GM23338 (cell line): ENCODE measurements at regions not wholly inside any gene's neighbourhood (a gene's known extent, or its start where the extent isn't known, plus 50 kb on each side); places are given as distances from the start of the nearest gene placed in this dataset.

Experiments used
- ATAC-seq: fragments of 200-7000 bp; cut with Tn5 transposase; 3 replicates; pipeline ENCODE4 v1.9.1; 2020
- DNase-seq: peaks from one replicate; pipeline ENCODE4 v3.0.0-alpha.2; 2015; ENCODE audit warnings: low spot score
- H2AFZ ChIP-seq: fragments of 200-600 bp; sonication (generic); 2 replicates; pipeline ENCODE4 v1.8.0; 2016; ENCODE audit warnings: antibody characterized with exemption, mild to moderate bottlenecking, moderate library complexity
- H3F3A ChIP-seq: fragments of 200-600 bp; sonication (generic); replicated peaks from 2 replicates; pipeline ENCODE4 v1.8.0; 2017; ENCODE audit warnings: antibody characterized with exemption, mixed run types, low read depth
- H3K27ac ChIP-seq: fragments of 200-600 bp; sonication (generic); 2 replicates; pipeline ENCODE4 v1.6.1; 2016; ENCODE audit warnings: low read depth
- H3K27me3 ChIP-seq: fragments of 200-600 bp; sonication (generic); 2 replicates; pipeline ENCODE4 v1.8.0; 2016; ENCODE audit warnings: mild to moderate bottlenecking, mixed run types, moderate library complexity; ENCODE audit not compliant: insufficient read depth
- H3K36me3 ChIP-seq: fragments of 200-600 bp; sonication (generic); 2 replicates; pipeline ENCODE4 v1.8.0; 2016; ENCODE audit warnings: mild to moderate bottlenecking; ENCODE audit not compliant: insufficient read depth
- H3K4me1 ChIP-seq: fragments of 200-600 bp; sonication (generic); 2 replicates; pipeline ENCODE4 v1.8.0; 2016; ENCODE audit warnings: mild to moderate bottlenecking, moderate library complexity; ENCODE audit not compliant: insufficient read depth
- H3K4me2 ChIP-seq: fragments of 200-600 bp; sonication (generic); 2 replicates; pipeline ENCODE4 v1.7.1; 2017; ENCODE audit warnings: mixed run types
- H3K4me3 ChIP-seq: fragments of 200-600 bp; sonication (generic); 2 replicates; pipeline ENCODE4 v1.6.1; 2016; ENCODE audit warnings: mixed run types
- H3K79me2 ChIP-seq: fragments of 200-600 bp; sonication (generic); replicated peaks from 2 replicates; pipeline ENCODE4 v1.8.0; 2017; ENCODE audit warnings: mild to moderate bottlenecking; ENCODE audit not compliant: insufficient read depth
- H3K9me2 ChIP-seq: fragments of 200-600 bp; sonication (generic); 2 replicates; pipeline ENCODE4 v1.8.0; 2017; ENCODE audit not compliant: insufficient read depth
- H4K20me1 ChIP-seq: fragments of 200-600 bp; sonication (generic); replicated peaks from 2 replicates; pipeline ENCODE4 v1.8.0; 2017; ENCODE audit warnings: mild to moderate bottlenecking; ENCODE audit not compliant: insufficient read depth
- H3K27ac Mint-ChIP-seq: 2 replicates; pipeline ENCODE4 v1.8.0; 2020; ENCODE audit warnings: inconsistent platforms, mild to moderate bottlenecking, moderate library complexity, mixed read lengths
- H3K27me3 Mint-ChIP-seq: 3 replicates; pipeline ENCODE4 v1.8.0; 2022; ENCODE audit warnings: low read depth, mild to moderate bottlenecking, moderate library complexity, mixed read lengths, inconsistent platforms; ENCODE audit not compliant: insufficient read depth, poor library complexity
- H3K36me3 Mint-ChIP-seq: 3 replicates; pipeline ENCODE4 v1.8.0; 2021; ENCODE audit warnings: low read depth, mild to moderate bottlenecking, inconsistent platforms, moderate library complexity, mixed read lengths
- H3K4me1 Mint-ChIP-seq: 3 replicates; pipeline ENCODE4 v1.8.0; 2020; ENCODE audit warnings: mild to moderate bottlenecking, inconsistent platforms, mixed read lengths
- H3K4me3 Mint-ChIP-seq: 3 replicates; pipeline ENCODE4 v1.8.0; 2021; ENCODE audit warnings: moderate library complexity, mild to moderate bottlenecking, inconsistent platforms, mixed read lengths
- H3K9me3 Mint-ChIP-seq: 3 replicates; pipeline ENCODE4 v1.8.0; 2020; ENCODE audit warnings: moderate library complexity, mild to moderate bottlenecking, inconsistent platforms, mixed read lengths
- CREB1 ChIP-seq: fragments of 250-450 bp; sonication (Bioruptor Pico); IDR thresholded peaks from 2 replicates; pipeline ENCODE4 v1.5.0; 2020; ENCODE audit warnings: low read depth, mild to moderate bottlenecking, moderate library complexity
- EZH2 ChIP-seq: fragments of 200-600 bp; sonication (generic); IDR thresholded peaks from one replicate; pipeline ENCODE4 v1.8.0; 2017; ENCODE audit warnings: antibody characterized with exemption, mild to moderate bottlenecking, low read depth; ENCODE audit not compliant: unreplicated experiment
- EZH2phosphoT487 ChIP-seq: fragments of 200-600 bp; sonication (generic); IDR thresholded peaks from one replicate; pipeline ENCODE4 v1.8.1; 2018; ENCODE audit warnings: antibody characterized with exemption; ENCODE audit not compliant: unreplicated experiment
- JUNB ChIP-seq: IDR thresholded peaks from one replicate; pipeline ENCODE4 v1.6.1; 2016; ENCODE audit warnings: antibody characterized with exemption; ENCODE audit not compliant: unreplicated experiment
- NANOG ChIP-seq: IDR thresholded peaks from 2 replicates; pipeline ENCODE4 v1.6.1; 2016; ENCODE audit warnings: antibody characterized with exemption, borderline replicate concordance
- REST ChIP-seq: IDR thresholded peaks from one replicate; pipeline ENCODE4 v1.6.1; 2018; ENCODE audit warnings: antibody characterized with exemption; ENCODE audit not compliant: unreplicated experiment
- ZNF331 ChIP-seq: fragments of 250-450 bp; sonication (Bioruptor Pico); IDR thresholded peaks from 2 replicates; pipeline ENCODE4 v1.5.0; 2020; ENCODE audit warnings: low read depth, mild to moderate bottlenecking, moderate library complexity
- ZNF462 ChIP-seq: fragments of 250-450 bp; sonication (Bioruptor Pico); IDR thresholded peaks from 2 replicates; pipeline ENCODE4 v1.5.0; 2020; ENCODE audit warnings: mild to moderate bottlenecking, moderate library complexity
- TF ChIP-seq, protein P1 (sequence below): IDR thresholded peaks from 2 replicates; pipeline ENCODE4 v1.6.1; 2016; ENCODE audit warnings: antibody characterized with exemption

DNA sequence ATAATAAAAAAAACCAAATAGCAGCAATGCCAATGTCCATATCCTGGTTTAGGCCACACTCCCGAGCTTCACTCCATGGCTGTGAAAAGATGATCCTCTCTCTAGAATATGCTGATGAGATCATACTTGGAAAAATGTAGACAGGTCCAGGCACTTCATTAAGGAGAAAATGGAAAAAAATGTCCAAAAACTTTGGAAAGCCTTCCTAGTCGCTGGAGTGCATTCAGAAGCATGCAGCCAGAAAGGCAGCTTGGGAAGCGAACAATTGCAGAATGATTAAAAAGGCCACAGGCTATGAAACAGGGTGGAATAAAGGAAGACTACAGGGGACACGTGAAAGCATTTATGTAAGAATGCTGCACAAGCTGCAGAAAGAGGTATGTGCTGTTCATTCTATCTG lies 165.6 kb upstream of the HCCS start (continued):
- no peak for TF ChIP-seq ZNF462 (CRISPR knock-in tag)
- no peak for TF ChIP-seq EZH2
- no peak for TF ChIP-seq JUNB

DNA sequence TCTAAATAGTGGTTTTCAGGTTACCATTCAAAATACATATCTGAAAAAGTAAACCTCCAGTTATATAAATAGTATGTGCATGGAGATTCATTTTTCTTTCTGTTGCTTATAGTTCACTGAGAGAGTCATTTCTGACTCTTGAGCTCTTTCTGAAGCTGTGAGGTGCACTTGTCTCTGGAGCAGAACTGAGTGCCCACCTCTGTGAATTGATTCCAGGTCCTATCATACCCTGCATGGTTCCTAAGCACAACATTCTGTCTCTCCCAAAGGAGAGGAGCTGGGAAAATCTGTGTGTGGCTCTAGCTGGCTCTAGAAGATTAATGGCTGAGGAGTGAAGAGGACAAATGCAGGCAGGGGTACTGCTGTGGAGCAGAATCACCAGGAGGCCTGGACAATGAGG lies 161.6 kb upstream of the HCCS start:
- no peak for DNase-seq
- Histone ChIP-seq H3K27me3 (no peaks in the 10 kb centered on the region), H4K20me1 (no peaks in the 10 kb centered on the region), H3K4me2 (no peak overlapping the region), H3K27ac (no peak overlapping the region), H3K36me3 (no peaks in the 10 kb centered on the region), H2AFZ (no peak overlapping the region), H3K79me2 (no peaks in the 10 kb centered on the region), H3K4me3 (no peak overlapping the region), H3K4me1 (peaks cover 13% of the 10 kb centered on the region), H3K9me2 (no peaks in the 10 kb centered on the region), H3F3A (no peaks in the 10 kb centered on the region)
- Mint-ChIP-seq H3K9me3 (peaks cover 5% of the 10 kb centered on the region; the same call in 2 of the 3 replicates), H3K4me1 (peaks cover 29% of the 10 kb centered on the region), H3K27me3 (no peaks in the 10 kb centered on the region), H3K36me3 (no peaks in the 10 kb centered on the region), H3K27ac (peak overlapping the region; percentile 15; the same call in 1 of the 2 replicates), H3K4me3 (no peak overlapping the region)
- no peak for ATAC-seq
- TF ChIP-seq NANOG (no peak), EZH2phosphoT487 (no peak), JUNB (no peak), CREB1 (no peak), ZNF331 (CRISPR knock-in tag) (no peak), REST (no peak)
- TF ChIP-seq, protein P1, sequence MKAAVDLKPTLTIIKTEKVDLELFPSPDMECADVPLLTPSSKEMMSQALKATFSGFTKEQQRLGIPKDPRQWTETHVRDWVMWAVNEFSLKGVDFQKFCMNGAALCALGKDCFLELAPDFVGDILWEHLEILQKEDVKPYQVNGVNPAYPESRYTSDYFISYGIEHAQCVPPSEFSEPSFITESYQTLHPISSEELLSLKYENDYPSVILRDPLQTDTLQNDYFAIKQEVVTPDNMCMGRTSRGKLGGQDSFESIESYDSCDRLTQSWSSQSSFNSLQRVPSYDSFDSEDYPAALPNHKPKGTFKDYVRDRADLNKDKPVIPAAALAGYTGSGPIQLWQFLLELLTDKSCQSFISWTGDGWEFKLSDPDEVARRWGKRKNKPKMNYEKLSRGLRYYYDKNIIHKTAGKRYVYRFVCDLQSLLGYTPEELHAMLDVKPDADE = no peak
